Renal cortical epithelial cell (primary cell): ENCODE measurements at regions not wholly inside any gene's neighbourhood (a gene's known extent, or its start where the extent isn't known, plus 50 kb on each side); places are given as distances from the start of the nearest gene placed in this dataset.

Source experiments
- DNase-seq: peaks from one replicate; pipeline ENCODE4 v3.0.0-alpha.2; 2011; ENCODE audit warnings: low read depth

GRCh38 chr10:62548686-62549085 lies 174.5 kb downstream of the ZNF365 start:
- DNase-seq = no peak

DNA sequence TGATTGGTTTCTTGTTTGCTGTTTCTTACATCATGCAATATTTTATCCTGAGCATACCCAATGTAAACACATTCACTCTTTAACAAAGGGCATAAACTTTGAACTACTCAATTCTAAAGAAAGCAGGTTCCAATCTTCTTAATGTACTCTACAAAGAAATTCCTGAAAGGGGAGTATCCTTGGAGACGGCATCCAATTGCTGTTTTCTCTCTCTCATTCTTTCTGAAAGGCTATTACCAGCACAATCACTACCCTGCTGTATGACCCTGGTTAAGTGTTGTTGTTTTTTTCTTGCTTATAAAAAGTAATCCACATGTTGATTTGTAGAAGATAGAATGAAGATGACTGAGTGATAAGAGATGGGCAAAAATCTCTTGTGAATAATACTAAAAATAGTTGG lies 176.0 kb downstream of the ZNF365 start:
- DNase-seq = no peak

GRCh38 chr10:62554632-62555199 lies 180.5 kb downstream of the ZNF365 start:
- DNase-seq = peak; percentile 56

- no peak for DNase-seq
Observed at GRCh38 chr10:62559481-62560200, 185.5 kb downstream of the ZNF365 start.

- DNase-seq = no peak
Observed at GRCh38 chr10:62560201-62560819, 186.1 kb downstream of the ZNF365 start.

- DNase-seq = no peak
Observed at GRCh38 chr10:62561151-62561550, 187.0 kb downstream of the ZNF365 start.

DNA sequence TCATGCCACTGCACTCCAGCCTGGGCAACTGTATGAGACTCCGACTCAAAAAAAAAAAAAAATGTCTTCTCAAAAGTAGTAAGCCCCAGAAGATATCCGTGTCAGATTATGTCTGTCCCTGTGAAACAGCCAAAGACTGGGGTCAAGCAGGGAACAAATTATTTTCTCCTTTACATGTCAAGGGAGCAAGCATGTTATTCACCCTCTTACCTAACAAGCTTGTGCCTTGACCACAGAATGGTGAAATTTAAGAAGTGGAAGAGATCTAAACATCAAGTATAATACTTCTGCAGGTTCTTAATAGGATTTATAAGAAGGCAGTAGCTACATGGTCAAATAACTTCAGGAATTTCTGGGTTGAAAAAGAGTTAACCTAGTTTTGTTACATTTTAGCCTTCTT lies 187.9 kb downstream of the ZNF365 start:
- DNase-seq = no peak

GRCh38 chr10:62562795-62563194 lies 188.6 kb downstream of the ZNF365 start:
- DNase-seq = no peak

GRCh38 chr10:62573929-62574328 lies 199.8 kb downstream of the ZNF365 start:
- DNase-seq = no peak

DNA sequence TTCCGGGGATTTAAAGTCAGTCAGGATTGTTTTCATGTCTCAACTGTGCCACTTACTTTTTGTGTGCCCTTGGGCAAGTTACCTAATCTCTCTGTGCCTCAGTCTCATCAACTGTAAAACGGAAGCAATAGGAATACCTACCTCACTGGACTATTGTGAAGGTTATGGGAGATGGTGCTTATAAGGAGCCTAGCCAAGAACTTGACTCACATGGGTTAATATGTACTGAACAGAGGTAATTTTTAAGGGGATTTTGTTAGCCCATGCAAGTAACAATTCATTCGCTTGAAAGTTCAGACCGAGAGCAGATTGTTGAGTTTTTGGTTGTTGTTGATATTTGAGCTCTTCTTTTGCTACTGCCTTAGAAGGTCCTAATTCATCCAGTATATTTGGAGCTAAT lies 202.9 kb downstream of the ZNF365 start:
- no peak for DNase-seq

DNA sequence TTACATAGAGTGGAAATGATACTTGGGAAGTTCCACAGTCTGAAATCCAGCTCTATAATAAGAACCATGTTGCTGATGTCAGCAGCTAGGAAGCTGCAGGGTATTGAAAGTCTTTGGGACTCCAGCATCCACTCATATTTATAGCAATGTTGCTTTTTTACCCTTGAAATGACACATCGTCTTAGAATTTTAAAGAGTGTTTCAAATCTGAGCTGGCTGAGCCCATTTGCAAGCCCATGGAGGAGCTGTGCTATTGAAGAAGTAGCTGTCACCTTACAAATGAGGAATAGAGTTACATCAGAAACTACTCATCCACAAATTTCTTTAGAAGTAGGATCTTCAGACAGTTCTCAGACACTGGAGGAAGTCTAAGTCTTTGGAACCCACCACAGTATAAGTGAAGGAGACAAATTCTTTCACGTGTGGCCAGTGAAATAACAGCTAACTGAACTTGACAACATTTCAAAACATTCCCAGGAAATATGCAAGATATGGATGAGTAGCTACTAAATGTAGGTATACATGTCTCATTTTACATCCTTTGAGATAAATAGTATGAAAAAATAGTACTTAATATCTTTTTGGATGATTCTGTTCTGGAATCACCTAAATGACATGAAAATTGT lies 203.6 kb downstream of the ZNF365 start:
- DNase-seq = no peak

DNA sequence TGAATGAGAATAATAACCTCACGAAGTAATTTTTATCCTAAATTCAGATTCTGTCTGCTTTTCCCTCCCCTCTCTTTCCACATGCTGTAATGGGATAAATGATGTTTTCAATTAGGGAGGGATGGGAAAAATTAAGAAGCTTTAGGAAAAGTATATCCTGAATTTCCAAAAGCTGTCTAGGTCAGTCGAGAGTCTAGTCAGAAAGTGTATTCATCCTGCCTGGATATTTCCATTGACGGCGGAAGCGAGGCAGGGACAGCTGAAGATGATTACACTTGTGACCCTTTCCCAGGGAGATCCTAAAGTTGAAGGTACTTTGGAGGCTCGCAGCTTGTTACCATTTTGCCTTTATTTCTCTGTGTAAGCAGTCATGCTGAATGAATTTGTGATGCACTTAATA lies 204.1 kb downstream of the ZNF365 start:
- no peak for DNase-seq

- no peak for DNase-seq
Observed at GRCh38 chr10:62578916-62579315, 204.7 kb downstream of the ZNF365 start.

GRCh38 chr10:62580396-62580795 lies 206.2 kb downstream of the ZNF365 start:
- DNase-seq = peak; percentile 33

DNA sequence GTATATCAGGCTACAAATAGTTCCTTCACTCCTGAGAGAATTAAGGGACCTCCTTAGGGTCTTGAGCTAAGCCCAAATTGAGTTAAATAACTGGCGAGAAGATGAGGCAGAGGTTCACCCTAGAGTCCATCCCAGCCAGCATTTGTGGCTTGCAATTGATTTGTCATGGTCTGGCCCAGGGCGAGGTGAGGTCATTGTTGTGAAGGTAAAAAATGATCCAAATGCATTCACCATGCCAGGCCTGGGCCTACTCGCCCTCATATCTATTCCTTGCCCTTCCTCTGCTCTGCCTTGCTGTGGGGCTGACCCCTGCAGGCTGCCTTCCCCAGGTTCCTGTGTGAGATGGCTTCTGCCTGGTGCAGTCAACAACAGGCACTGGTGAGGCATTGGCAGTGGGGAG lies 207.2 kb downstream of the ZNF365 start:
- no peak for DNase-seq

- DNase-seq = no peak
Observed at GRCh38 chr10:62582101-62582705, 208.0 kb downstream of the ZNF365 start.

GRCh38 chr10:62582804-62583208 lies 208.6 kb downstream of the ZNF365 start:
- DNase-seq = peak; percentile 43

GRCh38 chr10:62583876-62584615 lies 209.9 kb downstream of the ZNF365 start:
- DNase-seq = peak; percentile 89

GRCh38 chr10:62584731-62585130 lies 210.6 kb downstream of the ZNF365 start:
- no peak for DNase-seq

DNA sequence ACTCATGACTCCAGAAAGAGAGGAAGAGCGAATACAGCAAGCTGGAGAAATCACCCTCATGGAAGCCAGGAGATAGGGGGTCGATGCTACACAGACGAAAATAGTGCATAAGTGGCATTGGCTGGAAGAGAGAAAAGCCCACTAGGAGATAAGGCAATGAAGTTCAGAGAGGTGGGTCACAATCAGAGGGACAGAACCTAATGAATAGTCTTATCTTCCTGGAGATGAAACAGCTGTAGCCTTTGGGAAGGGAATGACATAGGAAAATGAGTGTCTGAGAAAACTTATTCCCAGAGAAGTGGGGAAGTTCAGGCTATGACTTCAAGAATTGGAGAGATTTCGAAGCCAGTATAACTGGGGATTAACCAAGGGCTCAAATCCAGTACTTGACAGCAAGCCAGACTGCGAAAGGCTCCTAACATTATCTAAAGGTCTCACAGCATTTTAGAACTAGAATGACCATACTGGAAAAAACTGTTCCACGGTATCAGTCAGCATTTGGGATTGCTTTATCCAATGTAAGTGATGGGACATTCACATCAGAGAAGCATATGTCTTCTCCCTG lies 211.1 kb downstream of the ZNF365 start:
- DNase-seq = no peak

DNA sequence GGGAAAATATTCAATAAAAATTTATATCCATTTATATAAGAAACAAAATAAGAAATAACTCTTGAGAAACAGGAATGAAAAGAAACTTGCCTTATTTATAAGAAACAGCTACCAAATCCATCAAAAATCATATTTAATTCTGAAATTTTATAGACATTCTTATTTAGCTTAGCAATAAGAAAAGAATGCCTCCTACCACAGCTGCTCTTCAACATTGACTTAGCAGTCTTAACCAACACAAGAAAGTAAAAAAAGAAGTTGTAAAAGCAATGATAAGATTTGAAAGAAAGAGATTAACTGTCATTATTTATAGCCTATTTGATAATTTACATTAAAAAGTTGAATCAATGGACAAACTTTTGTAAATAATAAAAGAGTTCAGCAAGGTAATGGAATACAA lies 212.8 kb downstream of the ZNF365 start:
- DNase-seq = no peak
